H1 (cell line): ENCODE measurements at regions not wholly inside any gene's neighbourhood (a gene's known extent, or its start where the extent isn't known, plus 50 kb on each side); places are given as distances from the start of the nearest gene placed in this dataset.

ENCODE experiments used
- ASH2L ChIP-seq: fragments of 200-600, 300-600 bp; sonication (generic); IDR thresholded peaks from one replicate; pipeline ENCODE4 v1.7.1; 2017; ENCODE audit warnings: low read length
- EGR1 ChIP-seq: IDR thresholded peaks from 2 replicates; pipeline ENCODE4 v1.6.1; 2011; ENCODE audit warnings: low read depth, low read length, borderline replicate concordance
- GTF2F1 ChIP-seq: IDR thresholded peaks from 2 replicates; pipeline ENCODE4 v1.6.1; 2012; ENCODE audit warnings: low read depth, low read length, improper control_type of control experiment, borderline replicate concordance
- KDM1A ChIP-seq: fragments of 200-600, 300-600 bp; sonication (generic); IDR thresholded peaks from 2 replicates; pipeline ENCODE4 v1.7.1; 2016; ENCODE audit warnings: mild to moderate bottlenecking, low read length, borderline replicate concordance
- POU5F1 ChIP-seq: IDR thresholded peaks from 2 replicates; pipeline ENCODE4 v1.6.1; 2011; ENCODE audit warnings: low read depth, mild to moderate bottlenecking, low read length, moderate library complexity
- SIRT6 ChIP-seq: IDR thresholded peaks from one replicate; pipeline ENCODE4 v1.7.1; 2012; ENCODE audit warnings: low read length, inconsistent platforms
- SP2 ChIP-seq: IDR thresholded peaks from 2 replicates; pipeline ENCODE4 v1.6.1; 2012; ENCODE audit warnings: mild to moderate bottlenecking, low read length, inconsistent platforms
- SUZ12 ChIP-seq: fragments of 200-600 bp; sonication (generic); IDR thresholded peaks from 2 replicates; pipeline ENCODE4 v1.6.1; 2012; ENCODE audit warnings: mild to moderate bottlenecking, inconsistent platforms, low read length, moderate library complexity, mixed read lengths
- TCF12 ChIP-seq: IDR thresholded peaks from 2 replicates; pipeline ENCODE4 v1.6.1; 2011; ENCODE audit warnings: low read depth, mild to moderate bottlenecking, low read length
- TF ChIP-seq, protein P1 (sequence below): fragments of 300-600 bp; sonication (generic); IDR thresholded peaks from 2 replicates; pipeline ENCODE4 v1.7.1; 2012; ENCODE audit warnings: low read length, moderate library complexity, mild to moderate bottlenecking, inconsistent platforms; ENCODE audit not compliant: insufficient replicate concordance
- TF ChIP-seq, protein P2 (sequence below): IDR thresholded peaks from 2 replicates; pipeline ENCODE4 v1.6.1; 2011; ENCODE audit warnings: low read depth, mild to moderate bottlenecking, low read length; ENCODE audit not compliant: insufficient read depth

DNA sequence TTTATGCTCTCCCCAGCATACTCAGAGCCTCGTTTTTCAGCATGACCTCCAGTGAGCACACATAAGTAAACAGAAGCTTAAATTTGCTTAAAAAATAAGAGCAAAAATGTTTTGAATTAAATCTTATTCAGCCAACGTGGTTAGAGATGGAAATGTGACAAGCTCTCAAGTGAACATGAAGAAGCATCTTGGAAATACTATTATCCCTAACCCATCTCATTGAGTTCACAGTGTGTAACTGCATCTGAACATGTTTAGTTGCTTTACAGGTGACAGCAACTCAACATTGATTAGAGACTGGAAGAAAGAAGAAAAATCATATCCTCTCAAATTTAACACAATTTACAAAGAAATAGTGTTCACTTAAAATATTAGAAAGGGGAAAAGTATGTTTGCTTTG is 1785.1 kb downstream of the MAT2B start (continued):
- TF ChIP-seq, protein P1, sequence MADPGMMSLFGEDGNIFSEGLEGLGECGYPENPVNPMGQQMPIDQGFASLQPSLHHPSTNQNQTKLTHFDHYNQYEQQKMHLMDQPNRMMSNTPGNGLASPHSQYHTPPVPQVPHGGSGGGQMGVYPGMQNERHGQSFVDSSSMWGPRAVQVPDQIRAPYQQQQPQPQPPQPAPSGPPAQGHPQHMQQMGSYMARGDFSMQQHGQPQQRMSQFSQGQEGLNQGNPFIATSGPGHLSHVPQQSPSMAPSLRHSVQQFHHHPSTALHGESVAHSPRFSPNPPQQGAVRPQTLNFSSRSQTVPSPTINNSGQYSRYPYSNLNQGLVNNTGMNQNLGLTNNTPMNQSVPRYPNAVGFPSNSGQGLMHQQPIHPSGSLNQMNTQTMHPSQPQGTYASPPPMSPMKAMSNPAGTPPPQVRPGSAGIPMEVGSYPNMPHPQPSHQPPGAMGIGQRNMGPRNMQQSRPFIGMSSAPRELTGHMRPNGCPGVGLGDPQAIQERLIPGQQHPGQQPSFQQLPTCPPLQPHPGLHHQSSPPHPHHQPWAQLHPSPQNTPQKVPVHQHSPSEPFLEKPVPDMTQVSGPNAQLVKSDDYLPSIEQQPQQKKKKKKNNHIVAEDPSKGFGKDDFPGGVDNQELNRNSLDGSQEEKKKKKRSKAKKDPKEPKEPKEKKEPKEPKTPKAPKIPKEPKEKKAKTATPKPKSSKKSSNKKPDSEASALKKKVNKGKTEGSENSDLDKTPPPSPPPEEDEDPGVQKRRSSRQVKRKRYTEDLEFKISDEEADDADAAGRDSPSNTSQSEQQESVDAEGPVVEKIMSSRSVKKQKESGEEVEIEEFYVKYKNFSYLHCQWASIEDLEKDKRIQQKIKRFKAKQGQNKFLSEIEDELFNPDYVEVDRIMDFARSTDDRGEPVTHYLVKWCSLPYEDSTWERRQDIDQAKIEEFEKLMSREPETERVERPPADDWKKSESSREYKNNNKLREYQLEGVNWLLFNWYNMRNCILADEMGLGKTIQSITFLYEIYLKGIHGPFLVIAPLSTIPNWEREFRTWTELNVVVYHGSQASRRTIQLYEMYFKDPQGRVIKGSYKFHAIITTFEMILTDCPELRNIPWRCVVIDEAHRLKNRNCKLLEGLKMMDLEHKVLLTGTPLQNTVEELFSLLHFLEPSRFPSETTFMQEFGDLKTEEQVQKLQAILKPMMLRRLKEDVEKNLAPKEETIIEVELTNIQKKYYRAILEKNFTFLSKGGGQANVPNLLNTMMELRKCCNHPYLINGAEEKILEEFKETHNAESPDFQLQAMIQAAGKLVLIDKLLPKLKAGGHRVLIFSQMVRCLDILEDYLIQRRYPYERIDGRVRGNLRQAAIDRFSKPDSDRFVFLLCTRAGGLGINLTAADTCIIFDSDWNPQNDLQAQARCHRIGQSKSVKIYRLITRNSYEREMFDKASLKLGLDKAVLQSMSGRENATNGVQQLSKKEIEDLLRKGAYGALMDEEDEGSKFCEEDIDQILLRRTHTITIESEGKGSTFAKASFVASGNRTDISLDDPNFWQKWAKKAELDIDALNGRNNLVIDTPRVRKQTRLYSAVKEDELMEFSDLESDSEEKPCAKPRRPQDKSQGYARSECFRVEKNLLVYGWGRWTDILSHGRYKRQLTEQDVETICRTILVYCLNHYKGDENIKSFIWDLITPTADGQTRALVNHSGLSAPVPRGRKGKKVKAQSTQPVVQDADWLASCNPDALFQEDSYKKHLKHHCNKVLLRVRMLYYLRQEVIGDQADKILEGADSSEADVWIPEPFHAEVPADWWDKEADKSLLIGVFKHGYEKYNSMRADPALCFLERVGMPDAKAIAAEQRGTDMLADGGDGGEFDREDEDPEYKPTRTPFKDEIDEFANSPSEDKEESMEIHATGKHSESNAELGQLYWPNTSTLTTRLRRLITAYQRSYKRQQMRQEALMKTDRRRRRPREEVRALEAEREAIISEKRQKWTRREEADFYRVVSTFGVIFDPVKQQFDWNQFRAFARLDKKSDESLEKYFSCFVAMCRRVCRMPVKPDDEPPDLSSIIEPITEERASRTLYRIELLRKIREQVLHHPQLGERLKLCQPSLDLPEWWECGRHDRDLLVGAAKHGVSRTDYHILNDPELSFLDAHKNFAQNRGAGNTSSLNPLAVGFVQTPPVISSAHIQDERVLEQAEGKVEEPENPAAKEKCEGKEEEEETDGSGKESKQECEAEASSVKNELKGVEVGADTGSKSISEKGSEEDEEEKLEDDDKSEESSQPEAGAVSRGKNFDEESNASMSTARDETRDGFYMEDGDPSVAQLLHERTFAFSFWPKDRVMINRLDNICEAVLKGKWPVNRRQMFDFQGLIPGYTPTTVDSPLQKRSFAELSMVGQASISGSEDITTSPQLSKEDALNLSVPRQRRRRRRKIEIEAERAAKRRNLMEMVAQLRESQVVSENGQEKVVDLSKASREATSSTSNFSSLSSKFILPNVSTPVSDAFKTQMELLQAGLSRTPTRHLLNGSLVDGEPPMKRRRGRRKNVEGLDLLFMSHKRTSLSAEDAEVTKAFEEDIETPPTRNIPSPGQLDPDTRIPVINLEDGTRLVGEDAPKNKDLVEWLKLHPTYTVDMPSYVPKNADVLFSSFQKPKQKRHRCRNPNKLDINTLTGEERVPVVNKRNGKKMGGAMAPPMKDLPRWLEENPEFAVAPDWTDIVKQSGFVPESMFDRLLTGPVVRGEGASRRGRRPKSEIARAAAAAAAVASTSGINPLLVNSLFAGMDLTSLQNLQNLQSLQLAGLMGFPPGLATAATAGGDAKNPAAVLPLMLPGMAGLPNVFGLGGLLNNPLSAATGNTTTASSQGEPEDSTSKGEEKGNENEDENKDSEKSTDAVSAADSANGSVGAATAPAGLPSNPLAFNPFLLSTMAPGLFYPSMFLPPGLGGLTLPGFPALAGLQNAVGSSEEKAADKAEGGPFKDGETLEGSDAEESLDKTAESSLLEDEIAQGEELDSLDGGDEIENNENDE, result no peak
- TF ChIP-seq POU5F1 (no peak), EGR1 (no peak), SUZ12 (no peak), GTF2F1 (no peak), SIRT6 (no peak), ASH2L (no peak), SP2 (no peak), KDM1A (no peak), TCF12 (no peak)
- TF ChIP-seq, protein P2, sequence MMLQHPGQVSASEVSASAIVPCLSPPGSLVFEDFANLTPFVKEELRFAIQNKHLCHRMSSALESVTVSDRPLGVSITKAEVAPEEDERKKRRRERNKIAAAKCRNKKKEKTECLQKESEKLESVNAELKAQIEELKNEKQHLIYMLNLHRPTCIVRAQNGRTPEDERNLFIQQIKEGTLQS, result no peak
